ENCODE measurements at regions not wholly inside any gene's neighbourhood (a gene's known extent, or its start where the extent isn't known, plus 50 kb on each side); places are given as distances from the start of the nearest gene placed in this dataset.

- no peak for DNase-seq
Measured at GRCh38 chr3:7793786-7794185, 707.8 kb upstream of the LMCD1 start.

DNA sequence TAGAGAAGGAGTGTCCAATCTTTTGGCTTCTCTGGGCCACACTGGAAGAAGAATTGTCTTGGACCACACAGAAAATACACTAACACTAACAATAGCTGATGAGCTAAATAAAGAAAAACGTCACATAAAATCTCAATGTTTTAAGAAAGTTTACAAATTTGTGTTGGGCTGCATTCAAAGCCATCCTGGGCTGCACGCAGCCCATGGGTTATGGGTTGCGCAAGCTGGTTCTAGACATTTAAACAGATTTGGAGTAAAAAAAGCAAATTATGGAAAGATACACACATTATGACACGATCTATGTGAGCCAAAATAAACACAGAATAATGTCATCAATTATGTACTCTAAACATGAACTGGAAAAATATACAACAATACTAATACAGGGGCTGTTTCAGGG, 703.3 kb upstream of the LMCD1 start:
- no peak for DNase-seq

DNA sequence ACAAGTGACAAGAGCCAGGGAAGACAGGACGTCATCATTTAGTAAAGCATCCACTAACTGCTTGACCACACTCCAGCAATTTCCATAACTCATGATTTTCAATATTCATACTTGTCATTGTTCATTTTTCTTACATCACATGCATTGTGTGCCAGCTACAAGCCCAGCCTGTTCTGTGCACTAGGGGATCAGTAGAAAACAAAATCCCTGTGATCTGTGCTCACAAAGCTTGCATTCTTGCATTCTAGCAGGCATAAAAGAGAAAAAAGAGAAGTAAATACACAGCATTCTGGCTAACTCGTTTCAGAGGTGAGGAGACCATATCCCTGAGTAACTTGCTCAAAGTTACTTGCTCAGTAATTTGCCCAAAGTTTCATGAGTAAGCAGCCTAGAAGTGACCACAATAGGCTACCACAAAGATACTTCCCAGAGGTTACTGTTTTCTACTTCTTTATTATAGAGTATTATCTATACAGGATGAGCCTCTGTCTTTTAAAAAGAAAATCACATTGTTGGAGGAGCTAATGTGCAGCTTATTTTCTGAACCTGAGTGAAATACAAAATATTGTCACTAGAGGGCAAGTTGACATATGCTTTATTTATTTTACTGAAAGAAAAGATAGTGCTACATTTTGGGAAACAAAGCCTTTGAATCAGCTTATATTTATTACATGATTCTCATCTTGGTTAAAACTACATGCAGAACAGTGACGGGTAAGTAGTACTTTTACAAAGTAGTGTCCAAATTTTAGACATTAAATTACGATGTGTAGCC, 701.4 kb upstream of the LMCD1 start:
- no peak for DNase-seq

DNA sequence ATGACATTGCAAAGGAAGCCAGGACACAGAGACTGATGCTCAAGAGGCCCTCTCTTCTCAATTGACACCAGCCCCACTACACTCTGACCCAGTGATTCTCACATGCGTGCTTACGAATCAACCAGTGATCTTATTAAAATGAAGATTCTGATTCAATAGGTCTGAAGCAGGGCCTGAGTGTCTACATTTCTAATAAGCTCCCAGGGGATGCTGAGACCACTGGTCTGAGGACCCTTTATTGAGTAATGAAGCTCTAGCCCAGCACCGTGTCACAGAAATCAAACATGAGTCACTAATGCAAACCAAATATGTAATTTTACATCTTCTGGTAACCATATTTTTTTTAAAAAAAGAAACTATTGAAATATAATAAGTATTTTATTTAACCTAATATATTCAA, 689.1 kb upstream of the LMCD1 start:
- DNase-seq: no peak

- no peak for DNase-seq
Measured at GRCh38 chr3:7813365-7813764, 688.3 kb upstream of the LMCD1 start.

DNA sequence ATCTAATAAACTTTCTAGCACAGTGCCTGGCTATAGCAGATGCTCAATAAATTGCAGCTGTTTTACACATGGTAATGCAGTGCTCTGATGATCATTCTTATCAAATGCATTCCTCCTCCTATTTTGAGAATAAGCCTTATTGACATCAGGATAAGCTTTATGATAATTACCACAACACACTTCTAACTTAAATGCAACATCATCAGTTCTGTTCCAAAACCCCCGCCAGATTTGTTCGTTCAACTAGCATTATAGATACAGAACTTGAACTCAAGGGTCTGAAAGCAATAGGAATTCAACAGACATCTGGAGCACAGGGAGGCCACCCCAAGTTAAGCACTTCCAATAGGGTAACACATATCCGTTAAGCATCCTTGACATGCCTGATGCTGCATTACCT, 684.4 kb upstream of the LMCD1 start:
- no peak for DNase-seq

DNA sequence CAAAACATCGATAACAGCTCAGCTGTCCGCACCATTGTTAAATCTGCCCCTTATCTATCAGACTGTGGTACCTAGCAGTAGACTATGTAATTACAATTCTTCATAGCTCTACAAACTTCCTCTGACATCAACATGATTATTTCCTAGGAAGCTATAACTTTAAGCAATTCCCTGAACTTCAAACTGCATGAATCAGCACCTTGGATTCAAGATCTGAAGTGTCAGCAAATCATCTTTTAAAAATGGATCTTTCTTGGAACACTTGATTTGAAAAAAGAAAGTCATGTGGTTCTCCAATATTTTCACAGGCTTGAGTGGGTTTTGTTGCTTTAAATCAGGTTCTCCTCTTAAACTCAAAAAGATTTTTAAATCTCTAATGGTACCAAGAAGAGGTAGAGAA, 680.7 kb upstream of the LMCD1 start:
- DNase-seq: no peak

GRCh38 chr3:7821858-7822257, 679.8 kb upstream of the LMCD1 start:
- no peak for DNase-seq

DNA sequence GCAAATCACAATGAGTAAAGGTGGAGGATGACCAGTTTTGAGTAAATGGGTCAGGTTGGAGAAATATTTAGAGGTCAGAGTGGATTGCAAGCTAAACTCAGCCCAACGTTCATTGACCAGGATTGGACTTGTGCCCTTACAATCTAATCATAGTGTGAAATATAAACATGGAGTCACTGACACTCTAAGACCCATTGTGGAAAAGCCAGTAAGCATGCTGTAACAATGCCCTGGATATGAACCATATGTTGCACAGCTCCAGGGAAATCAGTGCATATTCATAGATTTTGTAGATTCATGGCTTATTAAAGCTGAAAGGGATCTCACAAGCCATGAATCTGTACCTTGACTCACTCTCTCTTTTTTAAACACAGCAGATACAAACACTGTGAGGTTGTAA, 660.2 kb upstream of the LMCD1 start:
- DNase-seq: no peak

DNA sequence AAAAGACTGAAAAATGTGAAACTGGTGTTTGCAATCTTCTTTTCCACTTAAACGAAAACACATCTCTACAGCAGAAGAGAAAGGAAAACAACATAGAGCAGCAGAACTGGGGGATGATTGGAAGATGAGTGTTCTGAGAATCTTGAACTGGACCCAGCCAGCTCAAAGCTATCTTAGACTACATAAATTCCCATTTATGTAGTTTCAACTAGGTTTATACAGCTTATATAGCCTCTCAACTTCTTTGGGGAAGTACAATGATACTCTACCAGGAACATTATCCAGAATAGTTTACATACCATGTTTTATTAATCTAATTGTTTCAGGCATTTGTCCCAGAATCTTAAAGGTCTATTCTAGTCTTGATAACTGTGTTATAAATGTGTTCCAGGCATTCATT, 658.2 kb upstream of the LMCD1 start:
- DNase-seq: no peak

DNA sequence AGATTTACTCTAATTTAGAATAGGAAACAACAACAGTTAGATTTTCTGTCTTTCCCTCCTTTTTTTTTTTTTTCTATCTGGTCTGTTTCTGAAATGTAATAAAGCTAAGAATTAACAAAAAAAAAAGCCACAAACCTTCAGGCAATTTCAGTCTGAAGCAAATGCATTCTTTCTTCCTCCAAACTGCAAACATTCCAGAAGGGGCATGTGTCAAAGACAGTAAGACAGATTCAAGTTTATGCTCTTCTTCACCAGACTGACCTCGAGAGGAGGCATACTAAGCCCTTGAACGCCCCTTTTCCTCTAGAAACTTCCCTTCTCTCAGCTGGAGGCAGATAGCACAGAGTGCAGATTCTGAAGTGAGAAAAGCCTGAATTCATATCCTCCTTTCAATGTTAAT, 654.6 kb upstream of the LMCD1 start:
- no peak for DNase-seq

DNA sequence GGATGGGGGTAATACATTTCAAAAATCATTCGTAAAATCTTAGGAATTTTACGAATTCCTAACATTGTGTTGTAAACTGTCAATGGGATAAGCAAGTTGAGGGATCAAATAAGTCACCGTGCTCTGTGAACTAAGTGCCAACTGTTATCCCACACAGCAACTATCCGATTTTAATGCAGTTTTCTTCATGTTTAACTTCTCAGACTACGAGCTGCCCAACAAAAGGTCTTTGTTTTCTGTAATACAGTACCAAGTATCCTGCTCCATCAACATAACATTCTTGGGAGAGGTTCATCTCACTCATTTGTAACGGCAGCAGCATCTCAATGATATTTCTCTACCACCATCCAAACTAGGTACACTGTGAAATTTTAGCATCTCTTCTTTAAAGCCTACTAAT, 654.1 kb upstream of the LMCD1 start:
- DNase-seq: no peak

- DNase-seq: no peak
Measured at GRCh38 chr3:7854266-7854665, 647.4 kb upstream of the LMCD1 start.

- DNase-seq: no peak
Measured at GRCh38 chr3:7854721-7855120, 646.9 kb upstream of the LMCD1 start.

- no peak for DNase-seq
Measured at GRCh38 chr3:7865611-7866010, 636.0 kb upstream of the LMCD1 start.

GRCh38 chr3:7867587-7867986, 634.0 kb upstream of the LMCD1 start:
- no peak for DNase-seq

- DNase-seq: no peak
Measured at GRCh38 chr3:7871003-7871560, 630.5 kb upstream of the LMCD1 start.

DNA sequence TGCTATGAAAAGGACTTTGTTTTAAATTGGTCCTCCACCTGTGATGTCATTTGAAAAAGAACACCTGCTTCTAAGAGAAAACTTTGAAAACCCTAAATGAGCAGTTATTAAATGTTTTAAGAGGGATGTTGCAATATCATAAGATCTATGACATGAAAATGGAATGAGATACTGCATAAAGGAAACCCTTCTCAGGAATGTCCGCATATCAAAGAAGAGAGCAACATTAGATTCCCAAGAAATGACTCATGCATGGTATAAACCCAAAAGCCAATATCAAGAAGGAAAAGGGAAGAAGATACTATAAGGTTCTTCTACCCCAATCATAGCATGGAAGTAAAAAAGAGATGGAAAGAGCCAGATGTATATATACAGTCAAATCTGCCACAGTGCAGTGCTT, 627.5 kb upstream of the LMCD1 start:
- no peak for DNase-seq

DNA sequence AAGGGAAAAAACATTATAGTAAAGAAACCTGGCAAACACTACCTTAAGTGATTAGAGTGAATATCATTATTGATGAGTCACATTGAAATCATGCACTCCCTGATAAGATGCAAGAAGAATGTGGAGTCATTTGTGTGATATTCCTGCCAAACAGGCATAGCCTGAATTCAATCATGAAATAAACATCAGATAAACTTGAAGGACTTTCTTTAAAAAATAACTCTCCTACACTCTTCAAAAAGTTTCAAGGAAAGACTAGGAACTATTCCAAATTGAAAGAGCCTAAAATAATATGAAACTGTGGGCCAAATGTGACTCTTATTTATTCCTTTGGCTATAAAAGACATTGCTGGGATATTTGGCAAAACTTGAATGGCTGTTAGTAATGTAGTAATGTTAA, 625.7 kb upstream of the LMCD1 start:
- DNase-seq: no peak

DNA sequence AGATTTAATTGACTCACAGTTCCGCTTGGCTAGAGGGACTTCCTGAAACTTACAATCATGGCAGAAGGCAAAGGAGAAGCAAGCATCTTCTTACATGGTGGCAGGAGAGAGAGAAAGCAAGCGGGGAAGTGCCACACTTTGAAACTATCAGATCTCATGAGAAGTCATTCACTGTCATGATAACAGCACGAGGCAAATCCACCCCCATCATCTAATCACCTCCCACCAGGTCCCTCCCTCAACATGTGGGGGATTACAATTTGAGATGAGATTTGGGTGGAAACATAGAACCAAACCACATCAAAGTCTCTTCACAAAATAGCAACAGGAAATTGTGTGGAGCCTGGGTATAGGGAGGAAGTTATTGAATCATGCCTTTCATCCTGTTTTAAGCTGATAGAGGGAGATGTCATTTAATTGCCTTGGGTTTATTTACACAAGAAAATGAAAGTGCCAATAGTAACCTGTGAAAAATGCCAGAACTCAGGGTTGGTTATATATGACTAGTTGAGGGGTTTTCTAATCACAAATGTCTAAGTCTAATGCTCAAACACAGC, 624.8 kb upstream of the LMCD1 start:
- peak; percentile 62 for DNase-seq

DNA sequence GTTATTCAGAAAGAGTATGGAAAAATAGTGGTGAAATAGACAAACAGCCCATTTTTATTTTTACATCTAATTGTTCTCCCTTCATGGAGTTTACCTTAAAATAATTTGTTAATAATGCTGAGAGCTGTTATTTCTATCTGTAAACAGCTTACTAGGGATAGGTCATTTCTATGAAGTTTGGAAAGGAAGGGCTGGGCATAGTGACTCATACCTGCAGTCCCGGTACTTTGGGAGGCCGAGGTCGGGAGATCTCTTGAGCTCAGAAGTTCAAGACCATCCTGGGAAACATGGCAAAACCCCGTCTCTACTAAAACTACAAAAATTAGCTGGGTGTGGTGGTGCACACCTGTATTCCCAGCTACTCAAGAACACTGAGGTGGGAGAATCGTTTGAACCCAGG, 624.3 kb upstream of the LMCD1 start:
- no peak for DNase-seq

GRCh38 chr3:7879572-7879971, 622.1 kb upstream of the LMCD1 start:
- no peak for DNase-seq

DNA sequence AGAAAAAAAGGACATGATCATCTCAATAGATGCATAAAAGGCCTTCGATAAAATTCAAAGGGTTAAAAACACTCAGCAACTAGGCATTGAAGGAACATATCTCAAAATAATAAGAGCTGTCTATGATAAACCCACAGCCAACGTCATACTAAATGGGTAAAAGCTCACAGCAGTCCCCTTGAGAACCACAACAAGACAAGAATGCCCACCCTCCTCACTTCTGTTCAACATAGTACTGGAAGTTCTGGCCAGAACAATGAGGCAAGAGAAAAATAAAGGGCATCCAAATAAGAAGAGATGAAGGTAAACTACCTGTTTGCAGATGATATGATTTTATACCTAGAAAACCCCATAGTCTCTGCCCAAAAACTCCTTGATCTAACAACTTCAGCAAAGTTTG, 619.7 kb upstream of the LMCD1 start:
- DNase-seq: no peak

DNA sequence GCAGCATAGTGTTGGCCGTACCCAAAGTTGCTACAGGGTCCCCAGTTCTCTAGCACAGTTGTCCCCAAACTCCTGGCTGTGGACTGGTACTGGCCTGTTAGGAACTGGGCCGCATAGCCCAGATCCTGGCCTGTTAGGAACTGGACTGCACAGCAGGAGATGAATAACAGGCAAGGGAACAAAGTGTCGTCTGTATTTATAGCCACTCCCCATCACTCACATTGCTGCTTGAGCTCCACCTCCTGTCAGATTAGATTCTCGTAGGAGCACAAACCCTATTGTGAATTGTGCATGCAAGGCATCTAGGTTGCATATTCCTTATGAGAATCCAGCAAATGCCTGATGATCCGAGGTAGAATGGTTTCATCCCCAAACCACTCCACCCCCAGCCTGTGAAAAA, 604.0 kb upstream of the LMCD1 start:
- DNase-seq: no peak

DNA sequence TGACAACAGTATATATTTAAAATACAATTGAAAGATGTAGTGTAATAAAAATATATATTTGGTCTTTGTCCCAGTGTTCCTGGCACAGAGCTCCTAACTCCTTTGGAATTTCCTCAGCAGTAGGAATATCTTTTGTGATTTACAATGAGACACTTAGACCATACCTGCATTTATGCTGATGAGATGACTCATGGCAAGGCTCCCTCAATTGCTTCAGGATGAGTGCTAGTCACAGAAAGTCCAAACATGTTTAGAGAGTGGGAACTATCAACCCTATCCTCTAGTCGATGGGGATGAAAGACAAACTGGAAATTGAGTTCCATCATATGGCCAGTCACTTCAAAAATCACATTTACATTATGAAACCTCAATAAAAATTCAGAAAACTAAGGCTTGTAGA, 588.3 kb upstream of the LMCD1 start:
- no peak for DNase-seq
